K562 (cell line): ENCODE measurements at regions not wholly inside any gene's neighbourhood (a gene's known extent, or its start where the extent isn't known, plus 50 kb on each side); places are given as distances from the start of the nearest gene placed in this dataset.
"Not testable (repeated sequence)": the region's sequence is repeated elsewhere in the genome, so short reads cannot be mapped to it uniquely, and the experiment has no call there.

ENCODE experiments used
- ATAC-seq: fragments of 200-7000 bp; cut with Tn5 transposase; 3 replicates; pipeline ENCODE4 v1.9.1; 2020; ENCODE audit warnings: moderate library complexity
- BruUV-seq: library from RNA; stranded (reverse); fragments of 400-500 nt; replicated peaks from 2 replicates; lab custom pipeline; 2021; lab: Mats Ljungman, UMichigan
- CTCF ChIA-PET: fragments of 300-600 bp; formaldehyde crosslinking; extraction: SDS; loops from one replicate; lab custom pipeline; 2021; ENCODE audit warnings: low intra/inter-chr PET ratio; lab: Yijun Ruan, JAX
- POLR2A ChIA-PET: fragments of 300-600, 350-650 bp; sonication (Branson Sonifier 250); formaldehyde crosslinking; extraction: SDS; loops from one replicate; lab custom pipeline; 2021; ENCODE audit warnings: antibody characterized with exemption, inconsistent platforms; lab: Yijun Ruan, JAX
- DNase-seq, 4 experiments: peaks; one replicate each; pipeline versions ENCODE4 v3.0.0 to v3.0.0-alpha.2; 2011 to 2018; ENCODE audit warnings: low spot score in 3 of 4, mixed read lengths in 3 of 4; ENCODE audit errors: extremely low read depth in 1 of 4
- FAIRE-seq: peaks from 2 replicates; lab custom pipeline; 2011; peaks lifted over from hg19 to GRCh38; lab: Jason Lieb, UNC
- H2AFZ ChIP-seq: 2 replicates; pipeline ENCODE4 v1.6.0; 2011; ENCODE audit warnings: low read depth, low read length, control low read depth, inconsistent platforms
- H3K27ac ChIP-seq: fragments of 200-600 bp; 3 replicates; pipeline ENCODE4 v1.8.0; 2011; ENCODE audit warnings: low read depth, mild to moderate bottlenecking, control low read depth, inconsistent platforms, low read length, moderate library complexity, mixed read lengths; ENCODE audit errors: extremely low read depth
- H3K27me3 ChIP-seq, 2 experiments: fragments of 300-600 bp in 1 of 2; 2 replicates in 1 of 2; 3 replicates in 1 of 2; pipeline versions ENCODE4 v1.6.0 to v1.8.0; 2011; ENCODE audit warnings: inconsistent platforms in 2 of 2, low read length in 2 of 2, mild to moderate bottlenecking in 1 of 2, mixed read lengths in 1 of 2, moderate library complexity in 1 of 2; ENCODE audit not compliant: control insufficient read depth in 2 of 2, insufficient read depth in 2 of 2
- H3K36me3 ChIP-seq: fragments of 300-600 bp; 3 replicates; pipeline ENCODE4 v1.8.0; 2011; ENCODE audit warnings: mild to moderate bottlenecking, low read length, inconsistent platforms; ENCODE audit not compliant: control insufficient read depth, insufficient read depth
- H3K4me1 ChIP-seq, 2 experiments: fragments of 200-600 bp in 1 of 2; replicated peaks in 1 of 2; 2 replicates in 1 of 2; 3 replicates in 1 of 2; pipeline versions ENCODE4 v1.5.1 to v1.8.0; 2011; ENCODE audit warnings: inconsistent platforms in 2 of 2, low read length in 2 of 2, mild to moderate bottlenecking in 1 of 2, mixed read lengths in 1 of 2, moderate library complexity in 1 of 2; ENCODE audit not compliant: control insufficient read depth in 2 of 2, insufficient read depth in 2 of 2
- H3K4me2 ChIP-seq: 2 replicates; pipeline ENCODE4 v1.6.1; 2011; ENCODE audit warnings: low read length, control low read depth, inconsistent platforms, mixed read lengths; ENCODE audit not compliant: insufficient read depth
- H3K4me3 ChIP-seq: fragments of 200-600 bp; sonication (generic), shearing (Covaris generic); 2 replicates; pipeline ENCODE4 v1.5.1; 2016; ENCODE audit warnings: control low read depth, inconsistent platforms
- H3K79me2 ChIP-seq: fragments of 200-600 bp; 3 replicates; pipeline ENCODE4 v1.8.0; 2011; ENCODE audit warnings: low read length, inconsistent platforms; ENCODE audit not compliant: control insufficient read depth, insufficient read depth
- H3K9ac ChIP-seq, 2 experiments: 2 replicates each; pipeline versions ENCODE4 v1.6.0 to v1.6.1; 2011; ENCODE audit warnings: low read depth in 2 of 2, low read length in 2 of 2, control low read depth in 1 of 2, inconsistent platforms in 1 of 2, mild to moderate bottlenecking in 1 of 2, mixed read lengths in 1 of 2; ENCODE audit not compliant: insufficient read depth in 1 of 2
- H3K9me1 ChIP-seq: one replicate; pipeline ENCODE4 v1.6.0; 2011; ENCODE audit warnings: inconsistent platforms, mild to moderate bottlenecking, low read length, moderate library complexity; ENCODE audit not compliant: control insufficient read depth, insufficient read depth
- H3K9me3 ChIP-seq: replicated peaks from 2 replicates; pipeline ENCODE4 v1.5.1; 2011; ENCODE audit warnings: low read depth, low read length, inconsistent platforms; ENCODE audit not compliant: control insufficient read depth, insufficient read depth
- H4K20me1 ChIP-seq: replicated peaks from 2 replicates; pipeline ENCODE4 v1.6.1; 2011; ENCODE audit warnings: low read length, inconsistent platforms, mixed read lengths; ENCODE audit not compliant: control insufficient read depth, insufficient read depth
- ATF4 ChIP-seq: fragments of 450-650 bp; formaldehyde crosslinking; IDR thresholded peaks from 2 replicates; pipeline ENCODE4 v1.4.0; 2022; ENCODE audit warnings: mild to moderate bottlenecking, moderate library complexity
- CHD1 ChIP-seq: fragments of 200-600 bp; sonication (generic); IDR thresholded peaks from one replicate; pipeline ENCODE4 v1.6.1; 2012; ENCODE audit warnings: mild to moderate bottlenecking, moderate library complexity, low read length, inconsistent platforms
- DIDO1 ChIP-seq: fragments of 450-650 bp; IDR thresholded peaks from 2 replicates; pipeline ENCODE4 v1.6.1; 2016; ENCODE audit warnings: low read depth, missing biosample characterization, missing genetic modification characterization
- HMBOX1 ChIP-seq: sonication (generic); IDR thresholded peaks from 2 replicates; pipeline ENCODE4 v1.6.1; 2016
- JUNB ChIP-seq: fragments of 450-650 bp; formaldehyde crosslinking; conservative IDR thresholded peaks from 2 replicates; pipeline ENCODE4 v1.4.0; 2020; ENCODE audit warnings: mild to moderate bottlenecking
- JUND ChIP-seq, 2 experiments: IDR thresholded peaks; 2 replicates in 1 of 2; 3 replicates in 1 of 2; pipeline ENCODE4 v1.6.1; 2011; ENCODE audit warnings: borderline replicate concordance in 2 of 2, low read depth in 2 of 2, low read length in 2 of 2, improper control_type of control experiment in 1 of 2, missing biosample characterization in 1 of 2, missing genetic modification characterization in 1 of 2, missing genetic modification reagents in 1 of 2
- KDM5B ChIP-seq: fragments of 200-600 bp; sonication (generic); IDR thresholded peaks from 2 replicates; pipeline ENCODE4 v1.6.1; 2012; ENCODE audit warnings: low read depth, mild to moderate bottlenecking, moderate library complexity, low read length, control low read depth, inconsistent platforms; ENCODE audit not compliant: insufficient replicate concordance
- KLF1 ChIP-seq: fragments of 450-650 bp; IDR thresholded peaks from 2 replicates; pipeline ENCODE4 v1.6.1; 2016; ENCODE audit warnings: missing genetic modification characterization, missing compliant biosample characterization
- MED1 ChIP-seq: sonication (generic); formaldehyde crosslinking; IDR thresholded peaks from 2 replicates; pipeline ENCODE4 v1.8.1; 2023; ENCODE audit warnings: missing genetic modification reagents, borderline replicate concordance
- NFE2 ChIP-seq: IDR thresholded peaks from 2 replicates; pipeline ENCODE4 v1.6.1; 2014; ENCODE audit warnings: antibody characterized with exemption, low read depth
- NFXL1 ChIP-seq: fragments of 450-650 bp; formaldehyde crosslinking; IDR thresholded peaks from 2 replicates; pipeline ENCODE4 v1.4.0; 2021; ENCODE audit warnings: mild to moderate bottlenecking
- SNRNP70 ChIP-seq: fragments of 200-400 bp; formaldehyde crosslinking; optimal IDR thresholded peaks from 2 replicates; pipeline ENCODE3; 2017; ENCODE audit warnings: low read depth, low read length
- TBL1XR1 ChIP-seq, 2 experiments: IDR thresholded peaks; 2 replicates each; pipeline ENCODE4 v1.6.1; 2012; ENCODE audit warnings: improper control_type of control experiment in 2 of 2, low read length in 2 of 2, mild to moderate bottlenecking in 1 of 2
- ZFP36 ChIP-seq: fragments of 150-350 bp; IDR thresholded peaks from 2 replicates; pipeline ENCODE4 v1.6.1; 2018; ENCODE audit warnings: low read length, low read depth; ENCODE audit not compliant: partially characterized antibody
- WGBS: fragments of 100-300 bp; shearing (Covaris generic); methylation state at CpG from one replicate; pipeline ENCODE4 v1.1.6; 2016; ENCODE audit warnings: low coverage, mixed read lengths; ENCODE audit not compliant: insufficient coverage; ENCODE audit errors: missing lambda C conversion rate; 5-methylcytosine and 5-hydroxymethylcytosine counted together
- in situ Hi-C: fragments of 300-500 bp; cut with MboI; formaldehyde crosslinking; loops from 4 replicates; pipeline ENCODE4 v1.15.0; 2018; ENCODE audit warnings: inconsistent platforms, mixed read lengths
- intact Hi-C: fragments of 100-400 bp; cut with micrococcal nuclease; formaldehyde crosslinking; loops from 2 replicates; pipeline ENCODE4 v1.14.2; 2022

- H3K4me1 ChIP-seq, result no peaks in the 10 kb centered on the region
- ChIA-PET POLR2A (no interaction called here), CTCF (no interaction called here)
- H3K27me3 ChIP-seq, result no peaks in the 10 kb centered on the region
- TF ChIP-seq CHD1 (no peak), ZFP36 (no peak), ATF4 (no peak), TBL1XR1 (IDR thresholded peaks at IDR 0.05; ENCODE audit: low read length in 2 of 2) (no peak), MED1 (no peak), SNRNP70 (no peak), DIDO1 (tag) (no peak), NFXL1 (no peak), NFE2 (no peak), KDM5B (no peak), JUNB (CRISPR knock-in tag) (no peak), HMBOX1 (no peak), KLF1 (tag) (no peak), JUND (IDR thresholded peaks at IDR 0.05; ENCODE audit: borderline replicate concordance, low read depth, low read length) (no peak), JUND (tag; IDR thresholded peaks at IDR 0.05; ENCODE audit: borderline replicate concordance, low read depth, low read length) (no peak)
- BruUV-seq, result no TSS peak
- ATAC-seq, result no peak
- intact Hi-C loops, result no loop called here
- no peaks in the 10 kb centered on the region for H3K36me3 ChIP-seq
- no peaks in the 10 kb centered on the region for H3K9me3 ChIP-seq
- WGBS, result 0% methylated on average over 8 of the region's 8 CpGs
- DNase-seq, result no peak
- H3K9ac ChIP-seq, result no peak overlapping the region
- no peak overlapping the region for H3K4me3 ChIP-seq
- FAIRE-seq, result no peak
- H4K20me1 ChIP-seq, result no peaks in the 10 kb centered on the region
- H3K4me2 ChIP-seq, result no peak overlapping the region
- no peak overlapping the region for H2AFZ ChIP-seq
- no peaks in the 10 kb centered on the region for H3K9me1 ChIP-seq
- no peaks in the 10 kb centered on the region for H3K79me2 ChIP-seq
- no peak overlapping the region for H3K27ac ChIP-seq
- in situ Hi-C loops, result no loop called here
These were observed 489.8 kb downstream of the TENT5A start for GRCh38 chr6:81262656-81263055.

- H3K9me1 ChIP-seq, H3K27ac ChIP-seq, H3K9me3 ChIP-seq, H3K9ac ChIP-seq, H3K4me2 ChIP-seq, H3K4me1 ChIP-seq, ATAC-seq, in situ Hi-C loops, intact Hi-C loops, BruUV-seq, FAIRE-seq, DNase-seq, H4K20me1 ChIP-seq, H3K36me3 ChIP-seq, H2AFZ ChIP-seq, CTCF ChIA-PET, H3K4me3 ChIP-seq, POLR2A ChIA-PET, H3K27me3 ChIP-seq, H3K79me2 ChIP-seq: not testable (repeated sequence)
- WGBS, result 3% methylated on average over 6 of the region's 6 CpGs
These were observed 496.3 kb downstream of the TENT5A start for GRCh38 chr6:81256223-81256622.
